B cell (primary cell): ENCODE measurements at regions not wholly inside any gene's neighbourhood (a gene's known extent, or its start where the extent isn't known, plus 50 kb on each side); places are given as distances from the start of the nearest gene placed in this dataset.

Experiments used
- ATAC-seq: fragments of 200-7000 bp; cut with Tn5 transposase; one replicate; pipeline ENCODE4 v1.10.0; 2021; ENCODE audit warnings: low read depth, mild to moderate bottlenecking, moderate number of reproducible peaks, moderate library complexity
- CTCF ChIA-PET: fragments of 350-600 bp; sonication (Branson Sonifier 250); formaldehyde crosslinking; loops from one replicate; lab custom pipeline; 2021; ENCODE audit warnings: antibody characterized with exemption, inconsistent platforms; lab: Charles Lee
- POLR2A ChIA-PET: fragments of 350-600 bp; sonication (Branson Sonifier 250); formaldehyde crosslinking; loops from one replicate; lab custom pipeline; 2021; ENCODE audit warnings: antibody characterized with exemption; lab: Charles Lee
- DNase-seq: peaks from one replicate; pipeline ENCODE4 v3.0.0; 2013
- H2AFZ ChIP-seq: 2 replicates; pipeline ENCODE4 v1.6.1; 2012; ENCODE audit warnings: mild to moderate bottlenecking, low read depth, low read length; ENCODE audit not compliant: insufficient read depth, poor library complexity, severe bottlenecking
- H3K27ac ChIP-seq, 2 donors: 1 replicate in 1 of 2; 2 replicates in 1 of 2; pipeline ENCODE4 v1.5.1; 2012 to 2013; ENCODE audit warnings: low read length in 2 of 2, mild to moderate bottlenecking in 2 of 2, moderate library complexity in 1 of 2
- H3K27me3 ChIP-seq, 4 experiments: fragments of 200-600 bp in 1 of 4; sonication (generic) in 1 of 4; replicated peaks in 1 of 4; 1 replicate in 2 of 4; 2 replicates in 2 of 4; pipeline versions ENCODE4 v1.6.1 to v1.7.0; 2013 to 2016; ENCODE audit warnings: low read length in 3 of 4, mild to moderate bottlenecking in 2 of 4, mixed read lengths in 1 of 4, moderate library complexity in 1 of 4; ENCODE audit not compliant: insufficient read depth in 4 of 4, control insufficient read depth in 3 of 4; ENCODE audit errors: control extremely low read depth in 1 of 4
- H3K36me3 ChIP-seq, 2 experiments: replicated peaks in 1 of 2; 1 replicate in 1 of 2; 2 replicates in 1 of 2; pipeline versions ENCODE4 v1.6.1 to v1.7.1; 2013; ENCODE audit warnings: low read length in 1 of 2; ENCODE audit not compliant: insufficient read depth in 2 of 2, control insufficient read depth in 1 of 2; ENCODE audit errors: control extremely low read depth in 1 of 2, extremely low read depth in 1 of 2
- H3K4me1 ChIP-seq, 2 donors: fragments of 200-600 bp in 1 of 2; sonication (generic) in 1 of 2; 1 replicate in 1 of 2; 2 replicates in 1 of 2; pipeline versions ENCODE4 v1.5.1 to v1.6.1; 2013 to 2017; ENCODE audit warnings: low read length in 2 of 2; ENCODE audit not compliant: control insufficient read depth in 2 of 2, insufficient read depth in 2 of 2
- H3K4me2 ChIP-seq: replicated peaks from 2 replicates; pipeline ENCODE3; 2012; ENCODE audit warnings: mild to moderate bottlenecking, low read depth, low read length; ENCODE audit not compliant: poor library complexity, severe bottlenecking
- H3K4me3 ChIP-seq, 5 experiments: fragments of 200-600 bp in 1 of 5; sonication (generic) in 1 of 5; 1 replicate in 3 of 5; 2 replicates in 2 of 5; pipeline versions ENCODE4 v1.5.1 to v1.7.0; 2011 to 2016; ENCODE audit warnings: low read length in 4 of 5, mild to moderate bottlenecking in 4 of 5, low read depth in 2 of 5, control low read depth in 1 of 5, moderate library complexity in 1 of 5; ENCODE audit not compliant: insufficient read depth in 1 of 5; ENCODE audit errors: control extremely low read depth in 1 of 5, extremely low read depth in 1 of 5
- H3K79me2 ChIP-seq: fragments of 200-600 bp; sonication (generic); one replicate; pipeline ENCODE4 v1.6.0; 2016; ENCODE audit warnings: low read length; ENCODE audit not compliant: control insufficient read depth, insufficient read depth
- H3K9ac ChIP-seq: fragments of 200-600 bp; sonication (generic); 2 replicates; pipeline ENCODE4 v1.6.1; 2017; ENCODE audit warnings: mild to moderate bottlenecking, low read length, moderate library complexity
- H3K9me3 ChIP-seq, 3 donors: one replicate each; pipeline versions ENCODE4 v1.6.1 to v1.7.1; 2013; ENCODE audit warnings: low read length in 2 of 3; ENCODE audit not compliant: control insufficient read depth in 2 of 3, insufficient read depth in 1 of 3; ENCODE audit errors: control extremely low read depth in 1 of 3
- H4K20me1 ChIP-seq: 2 replicates; pipeline ENCODE4 v1.6.0; 2012; ENCODE audit warnings: mild to moderate bottlenecking, low read length; ENCODE audit not compliant: insufficient read depth, control insufficient read depth, poor library complexity, severe bottlenecking
- H3K27ac Mint-ChIP-seq: one replicate; pipeline ENCODE4 v1.8.0; 2021; ENCODE audit warnings: mixed read lengths
- H3K27me3 Mint-ChIP-seq: one replicate; pipeline ENCODE4 v1.8.0; 2021; ENCODE audit warnings: mixed read lengths
- H3K4me1 Mint-ChIP-seq: one replicate; pipeline ENCODE4 v1.8.0; 2021; ENCODE audit warnings: mixed read lengths
- H3K4me3 Mint-ChIP-seq: one replicate; pipeline ENCODE4 v1.8.0; 2021; ENCODE audit warnings: mixed read lengths
- H3K9me3 Mint-ChIP-seq: one replicate; pipeline ENCODE4 v1.8.0; 2022; ENCODE audit warnings: mixed read lengths; ENCODE audit not compliant: insufficient read depth
- CTCF ChIP-seq: fragments of 200-600 bp; IDR thresholded peaks from one replicate; pipeline ENCODE4 v1.8.0; 2022; ENCODE audit warnings: antibody characterized with exemption, mild to moderate bottlenecking
- EZH2 ChIP-seq: IDR thresholded peaks from 2 replicates; pipeline ENCODE4 v1.6.1; 2012; ENCODE audit warnings: borderline replicate concordance, low read depth, mild to moderate bottlenecking, moderate library complexity, low read length; ENCODE audit not compliant: insufficient read depth, poor library complexity, severe bottlenecking
- WGBS: methylation state at CpG from one replicate; pipeline ENCODE4 v1.1.5; 2013; ENCODE audit warnings: missing lambda C conversion rate; ENCODE audit not compliant: insufficient coverage; 5-methylcytosine and 5-hydroxymethylcytosine counted together
- intact Hi-C: fragments of 100-400 bp; cut with micrococcal nuclease; formaldehyde crosslinking; loops from one replicate; pipeline ENCODE4 v1.10.0; 2022

GRCh38 chr3:71984843-71985613 is 200.1 kb upstream of the PROK2 start:
- Histone ChIP-seq H2AFZ (no peak overlapping the region), H3K4me2 (peak overlapping the region; percentile 41), H3K79me2 (no peaks in the 10 kb centered on the region), H3K9ac (no peak overlapping the region), H3K9me3 (peaks cover 0 to 7% (median 0%) of the 10 kb centered on the region in 3 donors), H3K27me3 (peaks cover 0 to 23% (median 4%) of the 10 kb centered on the region in 4 experiments), H3K4me1 (peaks cover 26 to 54% of the 10 kb centered on the region in 2 donors), H3K27ac (no peak overlapping the region), H3K36me3 (no peaks in the 10 kb centered on the region), H4K20me1 (no peaks in the 10 kb centered on the region), H3K4me3 (no peak overlapping the region)
- Mint-ChIP-seq H3K9me3 (no peaks in the 10 kb centered on the region), H3K27ac (no peak overlapping the region), H3K4me3 (peak overlapping the region; percentile 53), H3K4me1 (peaks cover 41% of the 10 kb centered on the region), H3K27me3 (peaks cover 21% of the 10 kb centered on the region)
- DNase-seq (peak; percentile 60), ATAC-seq (peak; percentile 28)
- 20% methylated on average over 2 of the region's 9 CpGs for WGBS
- ChIA-PET POLR2A (interaction anchor here (0.7 kb wide), 1 partner anchor 19 kb away, joined by 14 read pairs; no protein-coding TSS in a partner anchor), CTCF (interaction anchor here (0.7 to 1.3 kb wide), 5 partner anchors 31 to 866 kb away, joined by 3 to 4 read pairs (median 4); no protein-coding TSS in a partner anchor)
- TF ChIP-seq EZH2 = no peak
- TF ChIP-seq CTCF = no peak
- intact Hi-C loops = no loop called here

GRCh38 chr3:71983694-71984093 is 198.7 kb upstream of the PROK2 start:
- ChIA-PET POLR2A (no interaction called here), CTCF (no interaction called here)
- Mint-ChIP-seq H3K27me3 (peaks cover 32% of the 10 kb centered on the region), H3K4me1 (peaks cover 42% of the 10 kb centered on the region), H3K9me3 (no peaks in the 10 kb centered on the region), H3K27ac (no peak overlapping the region), H3K4me3 (no peak overlapping the region)
- peaks cover 0 to 23% (median 4%) of the 10 kb centered on the region in 4 experiments for H3K27me3 ChIP-seq
- no peak for TF ChIP-seq CTCF
- no peak for TF ChIP-seq EZH2
- no peak overlapping the region for H2AFZ ChIP-seq
- DNase-seq (no peak), ATAC-seq (no peak)
- H3K27ac ChIP-seq = no peak overlapping the region
- H3K36me3 ChIP-seq = no peaks in the 10 kb centered on the region
- H3K79me2 ChIP-seq = no peaks in the 10 kb centered on the region
- peaks cover 26 to 49% of the 10 kb centered on the region in 2 donors for H3K4me1 ChIP-seq
- H3K9me3 ChIP-seq = peaks cover 0 to 7% (median 0%) of the 10 kb centered on the region in 3 donors
- H4K20me1 ChIP-seq = no peaks in the 10 kb centered on the region
- H3K4me2 ChIP-seq = no peak overlapping the region
- H3K4me3 ChIP-seq = no peak overlapping the region
- intact Hi-C loops = no loop called here
- no peak overlapping the region for H3K9ac ChIP-seq
- 100% methylated on average over 3 of the region's 4 CpGs for WGBS
